HepG2 (cell line): ENCODE measurements at regions not wholly inside any gene's neighbourhood (a gene's known extent, or its start where the extent isn't known, plus 50 kb on each side); places are given as distances from the start of the nearest gene placed in this dataset.

ENCODE experiments used
- ATAC-seq: fragments of 200-7000 bp; cut with Tn5 transposase; 3 replicates; pipeline ENCODE4 v1.9.1; 2020; ENCODE audit warnings: mild to moderate bottlenecking, moderate library complexity
- BruUV-seq: library from RNA; stranded (reverse); fragments of 400-500 nt; replicated peaks from 2 replicates; lab custom pipeline; 2021; lab: Mats Ljungman, UMichigan
- CTCF ChIA-PET: fragments of 300-600 bp; formaldehyde crosslinking; extraction: SDS; loops from one replicate; lab custom pipeline; 2021; ENCODE audit warnings: low total read pairs, inconsistent platforms, low intra/inter-chr PET ratio; lab: Yijun Ruan, JAX
- POLR2A ChIA-PET: fragments of 350-600 bp; sonication (Branson Sonifier 250); formaldehyde crosslinking; loops from one replicate; lab custom pipeline; 2020; ENCODE audit warnings: antibody characterized with exemption, inconsistent platforms; lab: Yijun Ruan, JAX
- DNase-seq: peaks from one replicate; pipeline ENCODE4 v3.0.0-alpha.2; 2015; ENCODE audit warnings: low spot score
- FAIRE-seq: peaks from 3 replicates; lab custom pipeline; 2011; peaks lifted over from hg19 to GRCh38; lab: Jason Lieb, UNC
- H2AFZ ChIP-seq: one replicate; pipeline ENCODE4 v1.6.1; 2011; ENCODE audit warnings: low read length, inconsistent platforms
- H3K27ac ChIP-seq: fragments of 300-600 bp; 3 replicates; pipeline ENCODE4 v1.8.0; 2011; ENCODE audit warnings: mixed run types, mild to moderate bottlenecking, mixed read lengths, low read length, inconsistent platforms; ENCODE audit not compliant: insufficient read depth; ENCODE audit errors: extremely low read length
- H3K27me3 ChIP-seq, 2 experiments: fragments of 200-600 bp in 1 of 2; 2 replicates in 1 of 2; 3 replicates in 1 of 2; pipeline versions ENCODE4 v1.6.0 to v1.8.0; 2011; ENCODE audit warnings: low read length in 2 of 2, mild to moderate bottlenecking in 2 of 2, moderate library complexity in 2 of 2, inconsistent platforms in 1 of 2; ENCODE audit not compliant: insufficient read depth in 2 of 2, control insufficient read depth in 1 of 2
- H3K36me3 ChIP-seq, 2 experiments: fragments of 200-600 bp in 1 of 2; replicated peaks in 1 of 2; 2 replicates in 1 of 2; 3 replicates in 1 of 2; pipeline versions ENCODE4 v1.5.1 to v1.8.0; 2011; ENCODE audit warnings: low read length in 2 of 2, inconsistent platforms in 1 of 2; ENCODE audit not compliant: insufficient read depth in 2 of 2, control insufficient read depth in 1 of 2
- H3K4me1 ChIP-seq: 2 replicates; pipeline ENCODE4 v1.5.1; 2012; ENCODE audit warnings: low read length, inconsistent platforms; ENCODE audit not compliant: insufficient read depth
- H3K4me2 ChIP-seq: 2 replicates; pipeline ENCODE4 v1.6.0; 2011; ENCODE audit warnings: low read depth, low read length, inconsistent platforms
- H3K4me3 ChIP-seq, 3 experiments: fragments of 200-600 bp in 1 of 3; sonication (generic), shearing (Covaris generic) in 1 of 3; replicated peaks in 1 of 3; 2 replicates each; pipeline ENCODE4 v1.5.1; 2011 to 2016; ENCODE audit warnings: low read length in 3 of 3, inconsistent platforms in 2 of 3, low read depth in 2 of 3, mild to moderate bottlenecking in 2 of 3, control low read depth in 1 of 3, mixed read lengths in 1 of 3; ENCODE audit not compliant: insufficient read depth in 1 of 3
- H3K79me2 ChIP-seq: one replicate; pipeline ENCODE4 v1.6.1; 2011; ENCODE audit warnings: low read length, inconsistent platforms; ENCODE audit not compliant: insufficient read depth
- H3K9ac ChIP-seq: 2 replicates; pipeline ENCODE4 v1.6.0; 2011; ENCODE audit warnings: mild to moderate bottlenecking, low read depth, low read length, inconsistent platforms; ENCODE audit not compliant: insufficient read depth
- H3K9me3 ChIP-seq: 2 replicates; pipeline ENCODE4 v1.5.1; 2012; ENCODE audit warnings: mild to moderate bottlenecking, low read length
- H4K20me1 ChIP-seq: 2 replicates; pipeline ENCODE4 v1.6.0; 2011; ENCODE audit warnings: inconsistent platforms, mild to moderate bottlenecking, low read length, moderate library complexity; ENCODE audit not compliant: insufficient read depth
- FIP1L1 ChIP-seq: fragments of 200-400 bp; formaldehyde crosslinking; IDR thresholded peaks from 2 replicates; pipeline ENCODE4 v1.6.1; 2018; ENCODE audit warnings: low read depth, mild to moderate bottlenecking, low read length, moderate library complexity, borderline replicate concordance; ENCODE audit not compliant: insufficient read depth
- KAT2B ChIP-seq: fragments of 150-350 bp; IDR thresholded peaks from 2 replicates; pipeline ENCODE4 v1.6.1; 2014; ENCODE audit warnings: low read depth, low read length, borderline replicate concordance
- MIXL1 ChIP-seq: IDR thresholded peaks from 2 replicates; pipeline ENCODE4 v1.6.1; 2016
- MTF1 ChIP-seq: sonication (generic); formaldehyde crosslinking; IDR thresholded peaks from 2 replicates; pipeline ENCODE4 v1.5.0; 2020; ENCODE audit warnings: missing genetic modification reagents
- NFE2L2 ChIP-seq: fragments of 150-350 bp; IDR thresholded peaks from 2 replicates; pipeline ENCODE4 v1.6.1; 2014; ENCODE audit warnings: low read length
- SIN3B ChIP-seq: fragments of 150-350 bp; IDR thresholded peaks from 2 replicates; pipeline ENCODE4 v1.6.1; 2014; ENCODE audit warnings: low read length
- SP4 ChIP-seq: sonication (generic); formaldehyde crosslinking; IDR thresholded peaks from 2 replicates; pipeline ENCODE4 v1.8.1; 2023; ENCODE audit warnings: mild to moderate bottlenecking, missing genetic modification reagents
- ZNF256 ChIP-seq: sonication (generic); formaldehyde crosslinking; conservative IDR thresholded peaks from 2 replicates; pipeline ENCODE4 v1.4.0; 2020; ENCODE audit warnings: missing genetic modification reagents
- ZNF512 ChIP-seq: sonication (generic); formaldehyde crosslinking; IDR thresholded peaks from 2 replicates; pipeline ENCODE4 v1.4.0; 2020; ENCODE audit warnings: mild to moderate bottlenecking, missing genetic modification reagents
- ZNF782 ChIP-seq: sonication (generic); formaldehyde crosslinking; IDR thresholded peaks from 2 replicates; pipeline ENCODE4 v1.4.0; 2020; ENCODE audit warnings: missing genetic modification reagents, mild to moderate bottlenecking, borderline replicate concordance
- WGBS: methylation state at CpG from one replicate; pipeline ENCODE4 v1.1.6; 2017; ENCODE audit warnings: low lambda C conversion rate; 5-methylcytosine and 5-hydroxymethylcytosine counted together
- in situ Hi-C: cut with HindIII; loops from 2 replicates; pipeline ENCODE4 v1.10.0; 2017; ENCODE audit warnings: low pct_unique_long_range_greater_than_20kb; ENCODE audit not compliant: extremely low pct_ligation_motif_present
- intact Hi-C: fragments of 100-400 bp; cut with micrococcal nuclease; formaldehyde crosslinking; loops from one replicate; pipeline ENCODE4 v1.10.0; 2022; ENCODE audit not compliant: unreplicated experiment
- TF ChIP-seq, protein P1 (sequence below): sonication (generic); IDR thresholded peaks from 2 replicates; pipeline ENCODE4 v1.6.1; 2016; ENCODE audit warnings: low read depth, borderline replicate concordance
- TF ChIP-seq, protein P2 (sequence below): sonication (generic); formaldehyde crosslinking; IDR thresholded peaks from 2 replicates; pipeline ENCODE4 v1.8.0; 2022; ENCODE audit warnings: mild to moderate bottlenecking, missing genetic modification reagents, borderline replicate concordance

DNA sequence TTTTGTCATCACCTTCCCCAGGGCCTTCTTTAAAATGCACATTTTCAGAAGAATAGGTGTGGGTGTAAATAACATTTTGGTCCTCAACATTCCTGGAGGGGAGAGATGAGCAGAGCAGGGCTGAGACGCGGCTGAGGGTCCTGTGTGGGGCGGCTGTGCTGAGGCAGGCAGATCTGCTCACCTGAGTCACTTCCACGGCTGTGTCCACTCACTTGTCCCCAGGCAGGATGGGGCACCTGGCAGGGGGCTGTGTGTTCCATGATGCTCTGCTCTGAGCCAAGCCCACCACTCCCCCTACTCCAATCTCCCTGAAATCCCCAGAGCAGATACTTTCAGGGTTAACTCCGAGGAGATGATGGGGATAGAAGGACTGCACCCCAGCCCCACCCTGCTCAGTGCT is 93.8 kb downstream of the GLRX3 start:
- Histone ChIP-seq H3K4me2 (no peak overlapping the region), H4K20me1 (no peaks in the 10 kb centered on the region), H3K9ac (no peak overlapping the region), H2AFZ (no peak overlapping the region), H3K4me3 (no peak overlapping the region), H3K27me3 (peaks cover 3 to 31% of the 10 kb centered on the region in 2 experiments; a peak in 3 of 5 replicates), H3K36me3 (no peaks in the 10 kb centered on the region), H3K27ac (no peak overlapping the region), H3K4me1 (no peaks in the 10 kb centered on the region)
- ATAC-seq: no peak
- whole genome bisulfite sequencing: 55% methylated on average over 4 of the region's 5 CpGs
- in situ Hi-C loops: no loop called here
- TF ChIP-seq KAT2B: no peak
- TF ChIP-seq MTF1 (CRISPR knock-in tag): no peak
- TF ChIP-seq ZNF782 (CRISPR knock-in tag): no peak
- TF ChIP-seq FIP1L1: no peak
- TF ChIP-seq SIN3B: no peak
- TF ChIP-seq, protein P1, sequence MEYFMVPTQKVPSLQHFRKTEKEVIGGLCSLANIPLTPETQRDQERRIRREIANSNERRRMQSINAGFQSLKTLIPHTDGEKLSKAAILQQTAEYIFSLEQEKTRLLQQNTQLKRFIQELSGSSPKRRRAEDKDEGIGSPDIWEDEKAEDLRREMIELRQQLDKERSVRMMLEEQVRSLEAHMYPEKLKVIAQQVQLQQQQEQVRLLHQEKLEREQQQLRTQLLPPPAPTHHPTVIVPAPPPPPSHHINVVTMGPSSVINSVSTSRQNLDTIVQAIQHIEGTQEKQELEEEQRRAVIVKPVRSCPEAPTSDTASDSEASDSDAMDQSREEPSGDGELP: no peak
- no peak for TF ChIP-seq NFE2L2
- TF ChIP-seq ZNF256 (CRISPR knock-in tag): no peak
- no peak for TF ChIP-seq SP4
- TF ChIP-seq ZNF512 (CRISPR knock-in tag): no peak
- TF ChIP-seq, protein P2, sequence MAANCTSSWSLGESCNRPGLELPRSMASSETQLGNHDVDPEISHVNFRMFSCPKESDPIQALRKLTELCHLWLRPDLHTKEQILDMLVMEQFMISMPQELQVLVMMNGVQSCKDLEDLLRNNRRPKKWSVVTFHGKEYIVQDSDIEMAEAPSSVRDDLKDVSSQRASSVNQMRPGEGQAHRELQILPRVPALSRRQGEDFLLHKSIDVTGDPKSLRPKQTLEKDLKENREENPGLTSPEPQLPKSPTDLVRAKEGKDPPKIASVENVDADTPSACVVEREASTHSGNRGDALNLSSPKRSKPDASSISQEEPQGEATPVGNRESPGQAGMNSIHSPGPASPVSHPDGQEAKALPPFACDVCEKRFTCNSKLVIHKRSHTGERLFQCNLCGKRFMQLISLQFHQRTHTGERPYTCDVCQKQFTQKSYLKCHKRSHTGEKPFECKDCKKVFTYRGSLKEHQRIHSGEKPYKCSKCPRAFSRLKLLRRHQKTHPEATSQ (CRISPR knock-in tag): no peak
- no peak for TF ChIP-seq MIXL1
- TF ChIP-seq, all 625 proteins: peak for 0
- POLR2A ChIA-PET: no interaction called here
- intact Hi-C loops: no loop called here
- no TSS peak for BruUV-seq
- CTCF ChIA-PET: no interaction called here
- Histone ChIP-seq H3K79me2 (no peaks in the 10 kb centered on the region), H3K9me3 (peaks cover 24% of the 10 kb centered on the region)
- FAIRE-seq (no peak), DNase-seq (no peak)
